ENCODE measurements at regions not wholly inside any gene's neighbourhood (a gene's known extent, or its start where the extent isn't known, plus 50 kb on each side); places are given as distances from the start of the nearest gene placed in this dataset.

GRCh38 chr10:2244471-2244870 is 507.1 kb upstream of the ADARB2 start:
- TF ChIP-seq SP1 (IDR thresholded peaks at IDR 0.05) (no peak), FOXK2 (IDR thresholded peaks at IDR 0.05) (no peak), ZNF384 (IDR thresholded peaks at IDR 0.05) (no peak)
